ENCODE measurements at regions not wholly inside any gene's neighbourhood (a gene's known extent, or its start where the extent isn't known, plus 50 kb on each side); places are given as distances from the start of the nearest gene placed in this dataset.

DNA sequence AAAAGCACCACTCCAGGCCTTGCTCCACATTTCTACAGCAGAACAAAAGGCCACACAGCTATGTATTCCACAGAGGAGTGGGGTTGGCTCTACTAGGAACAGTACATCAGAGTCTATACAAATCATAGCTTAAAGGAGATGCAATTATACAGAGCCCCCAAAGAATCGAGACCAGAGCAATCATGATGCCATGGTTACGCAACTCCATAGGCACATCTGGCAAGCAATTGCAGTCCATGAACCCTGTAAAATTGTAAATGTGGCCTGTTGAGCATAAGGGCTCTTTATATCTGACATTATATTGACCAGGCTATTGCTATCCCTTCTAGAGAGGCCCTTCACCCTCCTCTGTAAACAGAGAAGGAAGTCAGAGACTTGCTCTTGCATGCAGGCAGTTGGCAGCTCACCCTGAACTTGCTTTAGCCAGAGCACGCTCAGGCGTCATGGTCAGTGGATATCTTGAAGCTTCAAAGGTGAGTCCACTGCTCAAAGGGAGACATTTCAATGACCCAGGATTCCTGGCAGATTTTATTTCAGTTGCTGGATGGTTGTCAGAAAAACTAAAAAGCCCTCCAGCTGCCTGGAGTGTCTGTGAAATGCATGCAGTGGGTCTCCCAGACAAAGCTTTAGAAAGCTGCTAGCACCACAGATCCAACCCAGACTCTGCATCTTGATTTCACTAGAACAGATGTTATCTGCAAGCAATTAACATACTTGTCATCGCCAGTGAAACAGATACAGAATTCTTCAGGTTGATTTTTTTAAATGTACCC, 357.2 kb downstream of the CENPW start (continued):
- TF ChIP-seq, protein P1, sequence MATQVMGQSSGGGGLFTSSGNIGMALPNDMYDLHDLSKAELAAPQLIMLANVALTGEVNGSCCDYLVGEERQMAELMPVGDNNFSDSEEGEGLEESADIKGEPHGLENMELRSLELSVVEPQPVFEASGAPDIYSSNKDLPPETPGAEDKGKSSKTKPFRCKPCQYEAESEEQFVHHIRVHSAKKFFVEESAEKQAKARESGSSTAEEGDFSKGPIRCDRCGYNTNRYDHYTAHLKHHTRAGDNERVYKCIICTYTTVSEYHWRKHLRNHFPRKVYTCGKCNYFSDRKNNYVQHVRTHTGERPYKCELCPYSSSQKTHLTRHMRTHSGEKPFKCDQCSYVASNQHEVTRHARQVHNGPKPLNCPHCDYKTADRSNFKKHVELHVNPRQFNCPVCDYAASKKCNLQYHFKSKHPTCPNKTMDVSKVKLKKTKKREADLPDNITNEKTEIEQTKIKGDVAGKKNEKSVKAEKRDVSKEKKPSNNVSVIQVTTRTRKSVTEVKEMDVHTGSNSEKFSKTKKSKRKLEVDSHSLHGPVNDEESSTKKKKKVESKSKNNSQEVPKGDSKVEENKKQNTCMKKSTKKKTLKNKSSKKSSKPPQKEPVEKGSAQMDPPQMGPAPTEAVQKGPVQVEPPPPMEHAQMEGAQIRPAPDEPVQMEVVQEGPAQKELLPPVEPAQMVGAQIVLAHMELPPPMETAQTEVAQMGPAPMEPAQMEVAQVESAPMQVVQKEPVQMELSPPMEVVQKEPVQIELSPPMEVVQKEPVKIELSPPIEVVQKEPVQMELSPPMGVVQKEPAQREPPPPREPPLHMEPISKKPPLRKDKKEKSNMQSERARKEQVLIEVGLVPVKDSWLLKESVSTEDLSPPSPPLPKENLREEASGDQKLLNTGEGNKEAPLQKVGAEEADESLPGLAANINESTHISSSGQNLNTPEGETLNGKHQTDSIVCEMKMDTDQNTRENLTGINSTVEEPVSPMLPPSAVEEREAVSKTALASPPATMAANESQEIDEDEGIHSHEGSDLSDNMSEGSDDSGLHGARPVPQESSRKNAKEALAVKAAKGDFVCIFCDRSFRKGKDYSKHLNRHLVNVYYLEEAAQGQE (IDR thresholded peaks at IDR 0.05; ENCODE audit: low read depth): no peak
- TF ChIP-seq POLR2A (IDR thresholded peaks at IDR 0.05; ENCODE audit: borderline replicate concordance, extremely low read depth, insufficient read depth, insufficient read length): no peak
- TF ChIP-seq EZH2phosphoT487 (IDR thresholded peaks at IDR 0.05; ENCODE audit: borderline replicate concordance): no peak
- TF ChIP-seq, protein P2, sequence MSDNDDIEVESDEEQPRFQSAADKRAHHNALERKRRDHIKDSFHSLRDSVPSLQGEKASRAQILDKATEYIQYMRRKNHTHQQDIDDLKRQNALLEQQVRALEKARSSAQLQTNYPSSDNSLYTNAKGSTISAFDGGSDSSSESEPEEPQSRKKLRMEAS (IDR thresholded peaks at IDR 0.05): no peak

DNA sequence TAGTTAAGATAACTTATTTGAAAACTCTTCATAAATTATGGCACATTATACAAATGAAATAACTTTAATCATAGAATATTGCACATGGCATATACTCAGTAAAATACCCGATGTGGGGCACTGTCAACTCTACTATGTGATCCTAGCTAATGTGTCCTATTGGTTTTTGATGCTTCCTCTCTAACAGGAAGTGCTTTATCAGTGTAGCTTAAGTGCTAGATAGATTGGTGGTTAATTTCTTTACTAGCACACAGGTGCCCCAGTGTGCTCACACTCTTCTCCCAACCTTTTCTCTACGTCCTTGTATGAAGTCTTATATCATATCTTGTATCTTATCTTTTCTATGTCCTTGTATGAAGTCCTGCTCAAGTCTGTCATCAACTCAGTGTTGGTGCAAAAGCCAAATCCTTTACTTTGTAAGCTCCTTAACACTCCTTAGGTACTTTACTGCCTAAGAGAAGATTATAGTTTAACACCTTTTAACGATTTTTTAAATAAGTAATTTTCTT, 358.9 kb downstream of the CENPW start:
- ATAC-seq: no peak
- ChIA-PET RAD21 (ENCODE audit: low non-redundant PET in 1 of 2, low total read pairs in 2 of 2, uncharacterized antibody in 2 of 2, unreplicated experiment in 2 of 2) (no interaction called here), CTCF (no interaction called here), POLR2A (no interaction called here)
- Histone ChIP-seq H3K4me1 (ENCODE audit: control insufficient read depth in 1 of 2, insufficient read depth in 2 of 2, low read length in 2 of 2) (no peaks in the 10 kb centered on the region), H3K9me2 (ENCODE audit: insufficient read depth) (no peaks in the 10 kb centered on the region), H3K9ac (ENCODE audit: low read length) (no peak overlapping the region), H3K36me3 (ENCODE audit: control insufficient read depth in 1 of 2, insufficient read depth in 2 of 2, low read length in 2 of 2) (no peaks in the 10 kb centered on the region), H4K20me1 (ENCODE audit: insufficient read depth) (no peaks in the 10 kb centered on the region), H2AFZ (ENCODE audit: low read depth, low read length, poor library complexity, severe bottlenecking) (no peak overlapping the region), H3K9me3 (ENCODE audit: control insufficient read depth in 1 of 2, insufficient read depth in 1 of 2, low read depth in 1 of 2, low read length in 2 of 2) (no peaks in the 10 kb centered on the region), H3K27ac (ENCODE audit: low read depth, low read length) (no peak overlapping the region), H3K4me3 (replicated peaks in 1 of 2; ENCODE audit: low read depth in 1 of 2, low read length in 2 of 2) (no peak overlapping the region), H3K27me3 (ENCODE audit: insufficient read depth, low read length) (no peaks in the 10 kb centered on the region), H3K79me2 (ENCODE audit: insufficient read depth, low read length) (no peaks in the 10 kb centered on the region), H3K4me2 (ENCODE audit: low read length) (no peak overlapping the region)
- TF ChIP-seq EGR1 (IDR thresholded peaks at IDR 0.05; ENCODE audit: low read depth) (no peak), CBX3 (IDR thresholded peaks at IDR 0.05; ENCODE audit: low read depth) (no peak), POLR2AphosphoS5 (IDR thresholded peaks at IDR 0.05; ENCODE audit: low read depth, low read length) (no peak), JUND (IDR thresholded peaks at IDR 0.05) (no peak)
- TF ChIP-seq, protein P3, sequence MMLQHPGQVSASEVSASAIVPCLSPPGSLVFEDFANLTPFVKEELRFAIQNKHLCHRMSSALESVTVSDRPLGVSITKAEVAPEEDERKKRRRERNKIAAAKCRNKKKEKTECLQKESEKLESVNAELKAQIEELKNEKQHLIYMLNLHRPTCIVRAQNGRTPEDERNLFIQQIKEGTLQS (IDR thresholded peaks at IDR 0.05): no peak
- TF ChIP-seq, protein P4, sequence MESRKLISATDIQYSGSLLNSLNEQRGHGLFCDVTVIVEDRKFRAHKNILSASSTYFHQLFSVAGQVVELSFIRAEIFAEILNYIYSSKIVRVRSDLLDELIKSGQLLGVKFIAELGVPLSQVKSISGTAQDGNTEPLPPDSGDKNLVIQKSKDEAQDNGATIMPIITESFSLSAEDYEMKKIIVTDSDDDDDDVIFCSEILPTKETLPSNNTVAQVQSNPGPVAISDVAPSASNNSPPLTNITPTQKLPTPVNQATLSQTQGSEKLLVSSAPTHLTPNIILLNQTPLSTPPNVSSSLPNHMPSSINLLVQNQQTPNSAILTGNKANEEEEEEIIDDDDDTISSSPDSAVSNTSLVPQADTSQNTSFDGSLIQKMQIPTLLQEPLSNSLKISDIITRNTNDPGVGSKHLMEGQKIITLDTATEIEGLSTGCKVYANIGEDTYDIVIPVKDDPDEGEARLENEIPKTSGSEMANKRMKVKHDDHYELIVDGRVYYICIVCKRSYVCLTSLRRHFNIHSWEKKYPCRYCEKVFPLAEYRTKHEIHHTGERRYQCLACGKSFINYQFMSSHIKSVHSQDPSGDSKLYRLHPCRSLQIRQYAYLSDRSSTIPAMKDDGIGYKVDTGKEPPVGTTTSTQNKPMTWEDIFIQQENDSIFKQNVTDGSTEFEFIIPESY (IDR thresholded peaks at IDR 0.05; ENCODE audit: extremely low read depth, insufficient replicate concordance, low read length): no peak
- BruUV-seq (replicated peaks): no TSS peak
- intact Hi-C loops (cut with micrococcal nuclease): no loop called here
- DNase-seq (ENCODE audit: low read depth, low spot score): no peak
